Keratinocyte (primary cell): ENCODE measurements at regions not wholly inside any gene's neighbourhood (a gene's known extent, or its start where the extent isn't known, plus 50 kb on each side); places are given as distances from the start of the nearest gene placed in this dataset.

Experiments used
- DNase-seq: peaks from one replicate; pipeline ENCODE4 v3.0.0-alpha.2; 2011; ENCODE audit warnings: low read depth, missing footprints, low spot score
- FAIRE-seq: peaks from 2 replicates; lab custom pipeline; 2011; peaks lifted over from hg19 to GRCh38; lab: Jason Lieb, UNC
- H2AFZ ChIP-seq: 2 replicates; pipeline ENCODE4 v1.6.0; 2012; ENCODE audit warnings: low read length, control low read depth, inconsistent platforms; ENCODE audit not compliant: control insufficient read depth
- H3K27ac ChIP-seq: 2 replicates; pipeline ENCODE4 v1.5.1; 2011; ENCODE audit warnings: low read length; ENCODE audit not compliant: control insufficient read depth, insufficient read depth
- H3K27me3 ChIP-seq: 3 replicates; pipeline ENCODE4 v1.6.0; 2011; ENCODE audit warnings: low read length; ENCODE audit not compliant: control insufficient read depth, insufficient read depth; ENCODE audit errors: extremely low read depth
- H3K36me3 ChIP-seq, 2 experiments: 2 replicates in 1 of 2; 3 replicates in 1 of 2; pipeline ENCODE4 v1.5.1; 2011; ENCODE audit warnings: low read length in 2 of 2, mild to moderate bottlenecking in 1 of 2; ENCODE audit not compliant: control insufficient read depth in 2 of 2, insufficient read depth in 2 of 2; ENCODE audit errors: extremely low read depth in 1 of 2
- H3K4me1 ChIP-seq: 3 replicates; pipeline ENCODE4 v1.5.1; 2011; ENCODE audit warnings: low read length; ENCODE audit not compliant: control insufficient read depth, insufficient read depth; ENCODE audit errors: extremely low read depth
- H3K4me2 ChIP-seq: 3 replicates; pipeline ENCODE4 v1.6.0; 2011; ENCODE audit warnings: low read depth, low read length; ENCODE audit not compliant: control insufficient read depth, insufficient read depth; ENCODE audit errors: extremely low read depth
- H3K4me3 ChIP-seq, 3 experiments: fragments of 200-600 bp in 1 of 3; sonication (generic) in 1 of 3; 2 replicates in 2 of 3; 3 replicates in 1 of 3; pipeline ENCODE4 v1.5.1; 2011 to 2016; ENCODE audit warnings: low read length in 3 of 3, mild to moderate bottlenecking in 3 of 3, control low read depth in 2 of 3, inconsistent platforms in 1 of 3, low read depth in 1 of 3, mixed read lengths in 1 of 3, mixed run types in 1 of 3, moderate library complexity in 1 of 3; ENCODE audit not compliant: control insufficient read depth in 2 of 3, insufficient read depth in 2 of 3; ENCODE audit errors: extremely low read depth in 1 of 3
- H3K79me2 ChIP-seq: 2 replicates; pipeline ENCODE4 v1.6.0; 2012; ENCODE audit warnings: low read length; ENCODE audit not compliant: control insufficient read depth, insufficient read depth
- H3K9ac ChIP-seq: 3 replicates; pipeline ENCODE4 v1.6.0; 2011; ENCODE audit warnings: low read length; ENCODE audit not compliant: control insufficient read depth, insufficient read depth; ENCODE audit errors: extremely low read depth
- H3K9me1 ChIP-seq: 3 replicates; pipeline ENCODE4 v1.6.0; 2011; ENCODE audit warnings: low read length; ENCODE audit not compliant: control insufficient read depth, insufficient read depth; ENCODE audit errors: extremely low read depth
- H3K9me3 ChIP-seq: 2 replicates; pipeline ENCODE4 v1.5.1; 2012; ENCODE audit warnings: low read depth, low read length; ENCODE audit not compliant: control insufficient read depth
- H4K20me1 ChIP-seq: 3 replicates; pipeline ENCODE4 v1.6.0; 2011; ENCODE audit warnings: low read length; ENCODE audit not compliant: control insufficient read depth, insufficient read depth; ENCODE audit errors: extremely low read depth
- CTCF ChIP-seq, 3 experiments: IDR thresholded peaks in 1 of 3; conservative IDR thresholded peaks in 1 of 3; optimal IDR thresholded peaks in 1 of 3; 2 replicates in 2 of 3; 3 replicates in 1 of 3; pipeline versions ENCODE3 to v1.5.1; 2011; ENCODE audit warnings: low read length in 3 of 3, mild to moderate bottlenecking in 3 of 3, moderate library complexity in 2 of 3, control low read depth in 1 of 3, inconsistent platforms in 1 of 3; ENCODE audit not compliant: insufficient read depth in 2 of 3; ENCODE audit errors: extremely low read depth in 1 of 3
- EZH2 ChIP-seq: IDR thresholded peaks from one replicate; pipeline ENCODE4 v1.6.1; 2012; ENCODE audit warnings: inconsistent platforms, mild to moderate bottlenecking, low read length, moderate library complexity
- dilution Hi-C: fragments of 300-500 bp; cut with MboI; formaldehyde crosslinking; loops from one replicate; pipeline ENCODE4 v1.7.0; 2020; ENCODE audit warnings: low sequenced_read_pairs; ENCODE audit not compliant: extremely low pct_ligation_motif_present

DNA sequence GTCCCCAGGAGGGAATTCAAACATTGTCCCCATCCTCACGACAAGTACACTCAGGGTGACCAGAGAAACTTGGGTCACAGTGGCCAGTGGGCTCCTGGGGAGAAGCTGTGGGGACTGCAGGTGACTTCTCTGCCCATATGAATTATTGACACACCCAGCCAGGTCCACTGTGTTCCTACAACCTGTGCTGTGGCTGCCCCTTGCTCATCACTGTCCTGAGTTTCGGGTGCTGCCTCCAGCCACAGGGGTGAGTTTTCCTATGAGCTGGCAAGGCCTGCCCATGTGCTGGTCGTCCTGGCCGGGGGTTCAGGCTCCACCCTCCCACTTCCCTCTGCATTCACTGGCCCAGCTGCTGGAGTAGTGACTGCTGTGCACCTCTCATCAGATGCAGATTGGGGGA lies 59.0 kb upstream of the RBFOX3 start:
- Histone ChIP-seq H3K27me3 (peaks cover 10% of the 10 kb centered on the region), H3K36me3 (no peaks in the 10 kb centered on the region), H4K20me1 (no peaks in the 10 kb centered on the region), H3K9me3 (peaks cover 2% of the 10 kb centered on the region), H3K9me1 (no peaks in the 10 kb centered on the region), H3K4me1 (peaks cover 6% of the 10 kb centered on the region), H2AFZ (no peak overlapping the region), H3K27ac (no peak overlapping the region), H3K4me2 (no peak overlapping the region), H3K4me3 (no peak overlapping the region), H3K79me2 (no peaks in the 10 kb centered on the region), H3K9ac (no peak overlapping the region)
- FAIRE-seq = no peak
- DNase-seq = no peak
- TF ChIP-seq CTCF (optimal IDR thresholded peaks at IDR 0.05 in 1 of 3, IDR thresholded peaks at IDR 0.05 in 1 of 3, conservative IDR thresholded peaks at IDR 0.05 in 1 of 3; ENCODE audit: extremely low read depth in 1 of 3, insufficient read depth in 2 of 3, low read length in 3 of 3) = no peak
- TF ChIP-seq EZH2 = no peak
- dilution Hi-C loops = no loop called here

- H3K9me1 ChIP-seq = no peaks in the 10 kb centered on the region
- no peak overlapping the region for H3K4me2 ChIP-seq
- H3K27me3 ChIP-seq = peaks cover 10% of the 10 kb centered on the region
- peaks cover 6% of the 10 kb centered on the region for H3K4me1 ChIP-seq
- no peak overlapping the region for H3K27ac ChIP-seq
- TF ChIP-seq CTCF (optimal IDR thresholded peaks at IDR 0.05 in 1 of 3, IDR thresholded peaks at IDR 0.05 in 1 of 3, conservative IDR thresholded peaks at IDR 0.05 in 1 of 3; ENCODE audit: extremely low read depth in 1 of 3, insufficient read depth in 2 of 3, low read length in 3 of 3) = no peak
- TF ChIP-seq EZH2 = no peak
- H4K20me1 ChIP-seq = no peaks in the 10 kb centered on the region
- no peak for FAIRE-seq
- no peak for DNase-seq
- H2AFZ ChIP-seq = no peak overlapping the region
- H3K9me3 ChIP-seq = peaks cover 2% of the 10 kb centered on the region
- H3K79me2 ChIP-seq = no peaks in the 10 kb centered on the region
- no peak overlapping the region for H3K9ac ChIP-seq
- H3K36me3 ChIP-seq = no peaks in the 10 kb centered on the region
- dilution Hi-C loops = no loop called here
- H3K4me3 ChIP-seq = no peak overlapping the region
Measured at GRCh38 chr17:79668344-79669250, 57.7 kb upstream of the RBFOX3 start.
